GM19395 (cell line): ENCODE measurements at regions not wholly inside any gene's neighbourhood (a gene's known extent, or its start where the extent isn't known, plus 50 kb on each side); places are given as distances from the start of the nearest gene placed in this dataset.

Source experiments
- ATAC-seq: cut with Tn5 transposase; IDR thresholded peaks from one replicate; pipeline ENCODE4 v1.9.1; 2021; ENCODE audit warnings: mild to moderate bottlenecking, moderate library complexity; ENCODE audit not compliant: unreplicated experiment

DNA sequence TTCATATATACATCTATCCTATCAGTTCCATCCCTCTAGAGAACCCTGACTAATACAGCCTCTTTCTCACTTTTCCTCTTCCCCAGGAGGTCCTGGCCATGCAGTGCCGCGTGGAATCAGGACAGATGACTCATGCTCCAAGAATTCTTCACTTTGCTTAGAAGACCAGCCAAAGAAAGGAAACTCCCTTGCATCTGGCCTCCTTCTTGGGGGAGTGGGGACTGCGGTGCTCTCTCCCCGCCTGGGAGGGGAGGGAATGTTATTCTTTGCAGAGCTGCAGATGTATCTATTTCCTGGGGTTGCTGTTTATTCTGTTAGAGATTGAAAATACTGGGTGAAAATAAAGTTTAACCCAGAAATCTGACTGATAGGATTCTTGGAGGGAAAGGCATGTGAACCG lies 111.5 kb upstream of the SH3BP4 start:
- ATAC-seq, result no peak

DNA sequence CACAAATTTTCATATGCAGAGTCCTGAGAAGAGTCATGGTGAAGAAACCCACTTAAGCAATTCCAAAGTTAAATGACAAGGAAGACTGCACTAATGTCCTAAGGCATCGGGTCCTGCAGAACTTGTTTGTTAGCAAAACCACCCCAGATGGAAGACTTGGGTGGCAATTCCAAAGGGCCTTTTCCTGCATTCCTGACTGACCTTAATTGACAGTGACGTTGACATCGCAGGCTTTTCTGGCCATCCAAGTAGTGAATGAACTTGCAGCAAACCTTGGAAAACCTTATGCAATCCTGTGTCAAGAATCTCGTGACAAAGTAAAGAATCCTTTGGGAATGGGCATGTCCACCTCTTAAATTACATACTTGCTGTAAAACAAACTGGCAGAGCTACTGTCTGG lies 112.5 kb upstream of the SH3BP4 start:
- ATAC-seq, result no peak

GRCh38 chr2:234836271-234836670 lies 115.5 kb upstream of the SH3BP4 start:
- no peak for ATAC-seq

- no peak for ATAC-seq
Observed at GRCh38 chr2:234835738-234836137, 116.1 kb upstream of the SH3BP4 start.

- ATAC-seq, result no peak
Observed at GRCh38 chr2:234834228-234834923, 117.4 kb upstream of the SH3BP4 start.

DNA sequence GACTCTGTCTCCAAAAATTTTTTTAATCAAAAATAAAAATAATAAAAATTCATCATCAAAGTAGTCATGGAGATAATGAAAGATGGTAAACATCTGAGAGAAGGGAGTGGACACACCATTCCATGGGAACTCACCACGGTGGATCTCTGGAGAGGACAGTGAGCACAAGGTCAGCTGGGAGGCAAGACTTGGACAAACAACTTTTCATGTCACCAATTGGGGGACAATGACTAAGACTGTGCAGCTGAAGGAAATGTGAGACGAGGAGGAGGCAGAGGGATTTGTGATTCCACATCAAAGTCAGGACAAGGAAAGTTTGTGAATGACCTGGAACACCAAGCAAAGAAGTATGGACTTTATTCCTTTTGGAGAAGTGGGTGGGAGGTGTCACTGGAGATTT lies 121.0 kb upstream of the SH3BP4 start:
- ATAC-seq, result no peak

DNA sequence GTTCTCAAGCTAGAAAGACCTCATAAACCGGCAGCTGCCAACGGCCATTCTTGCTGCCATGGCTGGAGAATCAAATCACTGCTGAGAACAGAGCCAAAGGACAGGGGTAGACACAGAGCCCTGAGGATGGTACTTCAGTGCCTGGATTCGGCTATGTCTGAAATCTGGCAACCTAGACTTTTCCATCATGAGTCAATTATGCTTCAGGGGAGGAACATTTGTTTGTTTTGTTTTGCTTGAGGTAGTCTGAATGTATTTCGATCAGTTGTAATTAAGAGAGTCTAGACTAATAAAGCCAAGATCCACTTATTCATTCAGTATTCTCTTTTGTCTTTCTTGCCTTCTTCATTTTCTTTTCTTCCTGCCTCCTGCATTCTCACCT lies 122.8 kb upstream of the SH3BP4 start:
- no peak for ATAC-seq

- no peak for ATAC-seq
Observed at GRCh38 chr2:234828382-234829073, 123.3 kb upstream of the SH3BP4 start.

GRCh38 chr2:234827096-234827860 lies 124.5 kb upstream of the SH3BP4 start:
- ATAC-seq, result no peak

DNA sequence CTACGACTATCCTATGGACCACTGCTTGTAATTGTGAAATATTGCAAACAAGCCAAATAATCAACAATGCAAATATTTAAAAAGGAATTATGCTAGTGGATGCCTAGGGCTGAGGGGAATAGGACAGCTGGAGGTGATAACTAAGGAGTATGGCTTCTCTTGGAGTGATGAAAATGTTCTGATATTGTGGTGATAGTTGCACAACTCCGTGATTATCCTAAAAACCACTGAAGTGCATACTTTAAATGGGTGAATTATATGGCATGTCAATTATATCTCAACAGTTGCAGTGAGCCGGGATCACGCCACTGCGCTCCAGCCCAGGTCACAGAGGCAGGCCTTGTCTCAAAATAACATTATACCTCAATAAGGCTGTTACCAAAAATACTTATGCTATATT lies 125.1 kb upstream of the SH3BP4 start:
- no peak for ATAC-seq

- no peak for ATAC-seq
Observed at GRCh38 chr2:234825616-234826015, 126.2 kb upstream of the SH3BP4 start.

- ATAC-seq, result no peak
Observed at GRCh38 chr2:234823877-234824376, 127.9 kb upstream of the SH3BP4 start.

GRCh38 chr2:234823196-234823876 lies 128.5 kb upstream of the SH3BP4 start:
- ATAC-seq, result no peak

DNA sequence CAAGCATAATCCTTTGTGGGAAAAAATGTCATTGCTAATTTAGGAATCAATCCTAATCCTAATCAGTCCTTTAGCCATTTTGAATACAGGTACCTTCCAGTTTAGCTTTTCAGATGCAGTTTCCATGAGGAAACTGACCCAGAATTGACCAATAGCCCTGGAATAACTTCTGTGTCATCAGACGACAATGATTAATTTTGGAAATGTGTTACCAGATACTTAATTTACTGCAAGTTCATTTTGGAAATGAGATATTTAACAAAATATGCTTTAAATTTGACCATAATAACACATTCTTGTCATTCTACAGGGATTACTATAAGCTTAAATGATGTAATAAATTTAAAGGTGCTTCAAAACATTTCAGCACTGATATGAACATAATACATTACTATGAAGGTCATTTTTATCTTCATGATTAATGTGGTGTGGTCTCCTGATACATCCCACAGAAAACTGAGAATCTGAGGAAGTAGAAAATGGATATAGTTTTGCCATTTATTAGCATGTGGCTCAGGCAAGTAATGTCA lies 129.8 kb upstream of the SH3BP4 start:
- no peak for ATAC-seq

DNA sequence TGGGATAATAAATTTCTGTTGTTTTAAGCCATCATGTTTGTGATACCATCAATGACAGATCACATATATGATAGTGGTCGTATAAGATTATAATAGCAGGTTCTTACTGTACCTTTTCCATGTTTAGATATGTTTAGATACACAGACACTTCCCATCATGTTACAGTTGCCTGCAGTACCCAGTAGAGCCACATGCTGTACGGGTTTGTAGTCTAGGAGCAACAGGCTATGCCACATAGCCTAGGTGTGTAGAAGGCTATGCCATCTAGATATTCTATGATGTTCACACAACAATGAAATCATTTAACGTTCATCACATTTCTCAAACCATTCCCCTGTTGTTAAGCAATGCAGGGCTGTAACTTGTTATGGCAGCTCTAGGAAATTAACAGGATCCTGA lies 132.9 kb upstream of the SH3BP4 start:
- no peak for ATAC-seq

DNA sequence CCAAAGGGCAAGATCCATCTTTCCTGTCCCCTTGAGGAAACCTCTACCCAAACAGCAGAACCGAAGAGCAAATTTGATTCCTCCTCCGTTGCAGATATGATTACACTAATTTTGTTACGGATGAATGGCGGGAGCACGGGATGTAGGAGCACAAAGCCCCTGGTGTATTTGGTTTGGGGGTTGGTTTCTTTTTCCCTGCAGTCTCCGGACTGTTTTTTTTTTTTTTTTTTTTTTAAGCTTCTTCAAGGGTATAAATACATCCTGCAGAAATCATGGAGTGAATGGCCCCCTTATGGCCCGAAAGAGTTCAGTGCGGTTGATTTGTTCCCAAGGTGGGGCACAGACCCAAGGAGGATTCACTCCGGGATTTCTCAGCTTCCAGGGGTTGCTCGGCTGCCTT lies 135.3 kb upstream of the SH3BP4 start:
- ATAC-seq, result no peak

DNA sequence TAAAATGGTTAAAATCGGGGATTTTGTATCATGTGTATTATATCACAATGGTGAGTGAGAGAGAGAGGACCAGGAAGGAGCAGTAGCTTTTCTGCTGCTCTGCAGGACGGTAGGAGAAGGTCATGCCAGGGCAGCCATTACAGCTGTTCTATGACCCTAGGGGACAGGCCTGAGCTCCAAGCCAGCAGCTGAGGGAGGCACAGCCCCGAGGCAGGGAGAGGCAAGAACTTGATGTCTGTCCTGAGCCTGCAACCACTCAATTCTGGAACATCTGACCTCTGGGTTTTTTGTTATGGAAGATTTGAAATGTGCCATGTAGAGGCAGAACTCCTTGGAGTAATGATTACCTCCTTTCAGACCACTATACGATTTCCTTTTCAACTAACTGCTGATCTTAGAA lies 135.8 kb upstream of the SH3BP4 start:
- ATAC-seq, result no peak

- ATAC-seq, result no peak
Observed at GRCh38 chr2:234814374-234814773, 137.4 kb upstream of the SH3BP4 start.

DNA sequence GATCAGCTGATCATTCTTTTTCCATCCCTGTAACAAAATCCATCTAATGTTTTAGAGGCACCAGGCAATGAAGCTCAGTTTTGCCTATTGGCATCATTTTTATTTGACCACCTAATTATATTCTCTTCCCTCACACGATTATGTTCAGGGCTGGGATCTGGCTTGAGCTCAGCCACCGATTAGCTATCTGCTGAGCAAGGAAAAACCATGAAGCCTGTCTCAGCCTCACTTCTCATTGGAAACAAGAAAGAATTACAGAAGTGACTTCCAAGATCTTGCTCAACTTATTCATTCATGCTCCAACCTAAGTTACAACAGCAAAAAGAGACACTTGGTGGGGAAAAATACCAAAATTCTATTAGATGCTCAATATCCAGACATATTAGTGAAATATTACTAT lies 139.0 kb upstream of the SH3BP4 start:
- ATAC-seq, result no peak

DNA sequence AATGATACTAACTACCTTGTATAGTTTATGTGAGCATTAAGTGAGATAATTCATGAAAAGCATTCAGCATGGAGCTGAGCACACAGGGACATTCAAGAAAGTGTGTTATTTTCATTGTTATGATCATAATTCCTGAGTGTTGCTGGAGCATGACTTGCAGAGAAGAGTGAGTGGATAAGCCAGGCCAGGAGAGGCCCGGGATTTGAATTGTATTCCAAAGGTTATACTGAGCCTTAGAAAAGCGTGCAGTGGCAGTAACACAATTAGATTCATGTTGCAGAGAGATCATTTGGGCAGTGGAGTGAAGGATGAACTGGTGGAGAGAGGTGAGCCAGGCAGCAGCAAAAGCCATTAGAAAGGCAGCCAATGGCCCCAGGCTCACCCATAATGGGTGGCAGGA lies 142.9 kb upstream of the SH3BP4 start:
- ATAC-seq, result no peak

DNA sequence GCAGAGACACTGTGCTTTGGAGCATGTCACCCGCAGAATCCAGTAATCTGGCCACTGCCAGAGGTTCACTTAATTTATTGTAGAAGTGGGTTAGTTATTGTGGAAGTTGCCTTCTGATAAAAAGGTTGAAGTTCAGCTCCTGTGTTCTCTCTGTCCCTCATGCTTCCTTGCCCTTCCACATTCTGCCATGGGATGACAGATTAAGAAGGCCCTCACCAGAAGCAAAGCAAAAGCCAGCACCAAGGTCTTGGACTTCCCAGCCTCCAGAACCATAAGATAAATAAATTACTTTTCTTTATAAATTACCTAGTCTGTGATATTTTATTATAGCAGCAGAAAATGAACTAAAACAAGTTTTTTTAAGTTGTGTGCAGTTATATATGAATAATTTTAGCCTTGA lies 145.0 kb upstream of the SH3BP4 start:
- no peak for ATAC-seq
